ENCODE measurements at regions not wholly inside any gene's neighbourhood (a gene's known extent, or its start where the extent isn't known, plus 50 kb on each side); places are given as distances from the start of the nearest gene placed in this dataset.

GRCh38 chr13:87259479-87260083 is 411.6 kb upstream of the SLITRK5 start:
- TF ChIP-seq, protein P1, sequence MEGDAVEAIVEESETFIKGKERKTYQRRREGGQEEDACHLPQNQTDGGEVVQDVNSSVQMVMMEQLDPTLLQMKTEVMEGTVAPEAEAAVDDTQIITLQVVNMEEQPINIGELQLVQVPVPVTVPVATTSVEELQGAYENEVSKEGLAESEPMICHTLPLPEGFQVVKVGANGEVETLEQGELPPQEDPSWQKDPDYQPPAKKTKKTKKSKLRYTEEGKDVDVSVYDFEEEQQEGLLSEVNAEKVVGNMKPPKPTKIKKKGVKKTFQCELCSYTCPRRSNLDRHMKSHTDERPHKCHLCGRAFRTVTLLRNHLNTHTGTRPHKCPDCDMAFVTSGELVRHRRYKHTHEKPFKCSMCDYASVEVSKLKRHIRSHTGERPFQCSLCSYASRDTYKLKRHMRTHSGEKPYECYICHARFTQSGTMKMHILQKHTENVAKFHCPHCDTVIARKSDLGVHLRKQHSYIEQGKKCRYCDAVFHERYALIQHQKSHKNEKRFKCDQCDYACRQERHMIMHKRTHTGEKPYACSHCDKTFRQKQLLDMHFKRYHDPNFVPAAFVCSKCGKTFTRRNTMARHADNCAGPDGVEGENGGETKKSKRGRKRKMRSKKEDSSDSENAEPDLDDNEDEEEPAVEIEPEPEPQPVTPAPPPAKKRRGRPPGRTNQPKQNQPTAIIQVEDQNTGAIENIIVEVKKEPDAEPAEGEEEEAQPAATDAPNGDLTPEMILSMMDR (IDR thresholded peaks at IDR 0.05) = 0 out of 2 replicates have a peak, but pooled peaks have one; percentile 22
- no peak for TF ChIP-seq NR3C1 (CRISPR knock-in tag; conservative IDR thresholded peaks at IDR 0.05; ENCODE audit: low read depth)
- no peak for TF ChIP-seq ATF6 (CRISPR knock-in tag; IDR thresholded peaks at IDR 0.05)
- TF ChIP-seq ZNF416 (CRISPR knock-in tag; IDR thresholded peaks at IDR 0.05) = no peak
- TF ChIP-seq, protein P2, sequence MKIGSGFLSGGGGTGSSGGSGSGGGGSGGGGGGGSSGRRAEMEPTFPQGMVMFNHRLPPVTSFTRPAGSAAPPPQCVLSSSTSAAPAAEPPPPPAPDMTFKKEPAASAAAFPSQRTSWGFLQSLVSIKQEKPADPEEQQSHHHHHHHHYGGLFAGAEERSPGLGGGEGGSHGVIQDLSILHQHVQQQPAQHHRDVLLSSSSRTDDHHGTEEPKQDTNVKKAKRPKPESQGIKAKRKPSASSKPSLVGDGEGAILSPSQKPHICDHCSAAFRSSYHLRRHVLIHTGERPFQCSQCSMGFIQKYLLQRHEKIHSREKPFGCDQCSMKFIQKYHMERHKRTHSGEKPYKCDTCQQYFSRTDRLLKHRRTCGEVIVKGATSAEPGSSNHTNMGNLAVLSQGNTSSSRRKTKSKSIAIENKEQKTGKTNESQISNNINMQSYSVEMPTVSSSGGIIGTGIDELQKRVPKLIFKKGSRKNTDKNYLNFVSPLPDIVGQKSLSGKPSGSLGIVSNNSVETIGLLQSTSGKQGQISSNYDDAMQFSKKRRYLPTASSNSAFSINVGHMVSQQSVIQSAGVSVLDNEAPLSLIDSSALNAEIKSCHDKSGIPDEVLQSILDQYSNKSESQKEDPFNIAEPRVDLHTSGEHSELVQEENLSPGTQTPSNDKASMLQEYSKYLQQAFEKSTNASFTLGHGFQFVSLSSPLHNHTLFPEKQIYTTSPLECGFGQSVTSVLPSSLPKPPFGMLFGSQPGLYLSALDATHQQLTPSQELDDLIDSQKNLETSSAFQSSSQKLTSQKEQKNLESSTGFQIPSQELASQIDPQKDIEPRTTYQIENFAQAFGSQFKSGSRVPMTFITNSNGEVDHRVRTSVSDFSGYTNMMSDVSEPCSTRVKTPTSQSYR (CRISPR knock-in tag; IDR thresholded peaks at IDR 0.05) = no peak
- no peak for TF ChIP-seq USF2 (CRISPR knock-in tag; IDR thresholded peaks at IDR 0.05)
- TF ChIP-seq ELF4 (CRISPR knock-in tag; IDR thresholded peaks at IDR 0.05; ENCODE audit: low read depth) = no peak
- TF ChIP-seq ZNF512 (CRISPR knock-in tag; IDR thresholded peaks at IDR 0.05; ENCODE audit: borderline replicate concordance) = no peak
- no peak for TF ChIP-seq NFE2L1 (CRISPR knock-in tag; IDR thresholded peaks at IDR 0.05)
- no peak for TF ChIP-seq ZNF263 (CRISPR knock-in tag; IDR thresholded peaks at IDR 0.05; ENCODE audit: low read depth)
- 0 out of 2 replicates have a peak, but pooled peaks have one; percentile 43 for TF ChIP-seq ZNF121 (CRISPR knock-in tag; IDR thresholded peaks at IDR 0.05)

Data from WTC11 (cell line).